ENCODE measurements at regions not wholly inside any gene's neighbourhood (a gene's known extent, or its start where the extent isn't known, plus 50 kb on each side); places are given as distances from the start of the nearest gene placed in this dataset.
"Not testable (repeated sequence)": the region's sequence is repeated elsewhere in the genome, so short reads cannot be mapped to it uniquely, and the experiment has no call there.

DNA sequence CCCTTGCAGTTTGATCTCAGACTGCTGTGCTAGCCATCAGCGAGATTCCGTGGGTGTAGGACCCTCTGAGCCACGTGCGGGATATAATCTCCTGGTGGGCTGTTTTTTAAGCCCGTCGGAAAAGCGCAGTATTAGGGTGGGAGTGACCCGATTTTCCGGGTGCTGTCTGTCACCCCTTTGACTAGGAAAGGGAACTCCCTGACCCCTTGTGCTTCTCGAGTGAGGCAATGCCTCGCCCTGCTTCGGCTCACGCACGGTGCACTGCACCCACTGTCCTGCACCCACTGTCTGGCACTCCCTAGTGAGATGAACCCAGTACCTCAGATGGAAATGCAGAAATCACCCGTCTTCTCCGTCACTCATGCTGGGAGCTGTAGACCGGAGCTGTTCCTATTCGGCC, 728.9 kb upstream of the SPRY2 start:
- DNase-seq: not testable (repeated sequence)

- no peak for DNase-seq
Measured at GRCh38 chr13:81058916-81059290, 718.0 kb upstream of the SPRY2 start.

DNA sequence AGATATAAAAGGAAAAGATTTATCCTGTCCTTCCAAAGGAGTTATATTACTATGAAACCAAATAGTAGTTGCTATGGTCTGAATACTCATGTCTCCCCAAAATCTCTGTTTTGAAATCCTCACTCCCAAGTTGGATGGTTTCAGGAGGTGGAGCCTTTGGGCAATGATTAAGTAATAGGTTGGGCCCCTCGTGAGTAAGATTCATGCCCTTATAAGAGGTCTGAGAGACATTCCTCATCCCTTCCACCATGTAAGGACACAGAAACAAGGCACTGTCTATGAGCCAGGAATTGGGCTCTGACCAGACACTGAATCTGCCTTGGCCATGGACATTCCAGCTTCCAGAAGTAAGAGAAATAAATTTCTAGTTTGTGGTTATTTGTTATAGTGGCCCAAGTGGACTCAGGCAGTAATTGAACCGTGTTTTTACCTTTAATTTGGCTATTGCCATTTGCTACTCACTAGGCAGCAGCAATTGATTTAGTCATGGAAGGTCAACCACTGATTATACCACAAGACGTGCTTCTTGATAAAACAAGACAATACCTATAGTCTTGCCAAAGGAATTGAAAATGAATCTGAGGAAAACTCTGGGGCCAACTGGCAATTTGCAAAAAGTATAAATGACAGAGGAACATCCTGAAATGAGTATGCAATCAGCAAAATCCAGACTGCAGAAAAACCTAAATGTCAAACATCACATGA, 717.4 kb upstream of the SPRY2 start:
- DNase-seq: no peak

DNA sequence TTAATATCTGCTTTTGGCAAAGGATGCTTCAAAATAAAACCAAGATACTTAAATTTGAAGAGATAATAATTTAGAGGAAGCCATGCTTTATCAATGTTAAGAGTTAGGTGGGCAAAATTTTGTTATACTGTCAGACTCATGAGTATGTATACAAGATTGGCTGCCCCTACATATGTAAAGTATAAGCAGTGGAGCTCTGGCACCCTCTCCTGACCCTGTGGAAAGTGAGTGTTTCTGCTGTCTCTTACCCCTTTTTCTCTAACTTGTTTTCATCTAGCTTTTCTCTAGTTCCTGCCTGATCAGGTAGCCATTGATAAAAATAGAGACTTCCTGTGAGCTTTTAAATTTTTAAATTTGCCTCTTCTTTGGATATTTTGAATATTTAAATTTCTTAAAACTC, 710.9 kb upstream of the SPRY2 start:
- no peak for DNase-seq

GRCh38 chr13:81048026-81048461, 707.1 kb upstream of the SPRY2 start:
- no peak for DNase-seq

- DNase-seq: no peak
Measured at GRCh38 chr13:81041761-81042160, 700.8 kb upstream of the SPRY2 start.

DNA sequence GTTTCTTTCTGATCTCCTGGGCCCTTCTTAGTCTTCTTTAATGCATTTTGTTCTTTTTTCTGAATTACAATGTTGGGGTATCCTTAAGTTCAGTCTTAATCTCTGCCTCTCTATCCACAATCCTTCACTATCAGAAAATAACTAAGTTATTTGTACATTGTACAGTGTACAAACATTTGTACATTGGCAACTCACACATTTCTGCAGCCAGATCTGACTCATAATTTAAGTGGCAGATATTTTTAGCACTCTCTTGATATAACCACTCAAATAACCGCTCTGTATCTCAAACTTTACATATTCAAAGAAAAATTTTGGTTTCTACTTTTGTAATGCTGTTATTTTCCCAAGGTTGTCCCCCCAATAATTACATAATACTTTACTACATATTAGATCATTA, 691.1 kb upstream of the SPRY2 start:
- no peak for DNase-seq

DNA sequence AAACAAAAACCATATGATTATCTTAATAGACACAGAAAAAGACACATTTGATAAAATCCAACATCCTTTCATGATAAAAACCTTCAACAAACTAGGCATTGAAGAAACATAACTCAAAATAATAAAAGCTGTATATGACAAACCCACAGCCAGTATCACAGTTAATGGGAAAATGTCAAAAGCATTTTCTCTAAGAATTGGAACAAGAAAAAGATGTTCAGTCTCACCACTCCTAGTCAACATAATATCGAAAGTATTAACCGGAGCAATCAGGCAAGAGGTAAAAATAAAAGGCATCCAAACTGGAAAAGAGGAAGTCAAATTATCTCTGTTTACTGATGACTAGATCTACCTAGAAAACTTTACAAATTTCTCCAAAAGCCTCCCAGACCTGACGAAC, 684.2 kb upstream of the SPRY2 start:
- DNase-seq: no peak

- no peak for DNase-seq
Measured at GRCh38 chr13:81021284-81021840, 680.4 kb upstream of the SPRY2 start.

DNA sequence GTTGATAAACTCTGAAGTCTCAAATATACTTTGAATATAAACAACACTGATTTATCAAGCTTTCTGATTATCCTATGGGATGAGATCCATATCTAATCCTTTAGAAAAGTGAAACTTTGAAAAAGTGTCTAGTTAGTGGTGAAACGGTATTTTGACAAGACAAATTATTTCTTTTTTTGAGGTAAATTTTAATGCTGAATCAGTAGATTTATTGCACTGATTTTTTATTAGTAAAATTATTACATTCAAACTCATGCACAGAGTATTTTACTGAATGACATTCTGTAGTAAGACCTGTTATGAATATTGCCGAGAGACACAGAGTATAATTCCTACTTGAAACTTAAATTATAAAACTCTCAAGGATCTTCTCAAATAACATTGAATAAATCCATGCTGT, 679.1 kb upstream of the SPRY2 start:
- no peak for DNase-seq

DNA sequence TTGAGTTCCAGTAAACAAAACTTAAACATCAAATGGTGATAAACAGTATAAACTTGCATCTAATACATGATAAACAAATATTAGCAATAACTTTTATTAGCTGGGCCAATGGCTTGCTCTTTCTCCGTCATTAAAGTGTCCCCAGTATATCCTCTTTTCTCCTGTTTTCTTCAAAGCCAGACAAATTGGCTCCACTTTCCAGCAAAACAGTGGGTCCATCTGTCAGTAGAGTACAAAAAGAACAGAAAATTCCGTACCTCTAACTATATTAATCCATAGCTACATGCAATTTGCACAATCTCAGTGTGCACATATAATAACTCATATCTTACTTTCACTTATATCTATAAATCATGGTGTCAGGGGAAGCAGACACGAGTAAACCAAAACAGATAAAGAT, 678.0 kb upstream of the SPRY2 start:
- DNase-seq: no peak

DNA sequence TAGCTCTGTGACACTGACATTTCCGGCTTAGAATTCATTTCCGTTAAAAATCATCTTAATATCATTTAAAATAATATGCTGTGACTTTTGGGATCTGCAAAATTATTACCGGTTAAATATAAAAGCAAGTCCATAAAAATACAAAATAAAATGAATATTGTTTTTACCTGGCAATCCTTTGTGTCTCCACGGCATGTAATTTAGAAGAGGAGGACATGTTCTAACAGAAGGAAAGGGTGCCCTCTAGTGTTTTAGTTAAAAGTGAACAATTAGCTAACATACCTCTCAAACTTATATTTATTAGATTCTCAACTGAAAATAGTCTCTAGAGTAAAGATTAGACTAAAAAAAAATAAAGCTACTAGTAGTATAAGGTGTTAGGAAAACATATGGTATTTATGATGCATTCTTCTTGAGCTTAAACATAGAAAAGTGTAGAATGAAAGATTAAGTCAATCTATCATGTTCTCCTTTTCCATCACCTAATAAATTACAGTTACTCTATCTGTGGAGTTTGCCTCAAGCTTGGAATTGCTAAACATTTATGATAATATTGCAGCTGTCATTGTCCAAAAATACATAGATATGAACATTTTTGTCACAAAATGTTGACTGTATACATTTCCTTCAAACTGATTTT, 676.7 kb upstream of the SPRY2 start:
- DNase-seq: no peak

- no peak for DNase-seq
Measured at GRCh38 chr13:81012031-81012430, 671.1 kb upstream of the SPRY2 start.

GRCh38 chr13:81001828-81002385, 661.0 kb upstream of the SPRY2 start:
- no peak for DNase-seq

GRCh38 chr13:80998603-80999002, 657.7 kb upstream of the SPRY2 start:
- DNase-seq: not testable (repeated sequence)

- no peak for DNase-seq
Measured at GRCh38 chr13:80989747-80990146, 648.8 kb upstream of the SPRY2 start.

DNA sequence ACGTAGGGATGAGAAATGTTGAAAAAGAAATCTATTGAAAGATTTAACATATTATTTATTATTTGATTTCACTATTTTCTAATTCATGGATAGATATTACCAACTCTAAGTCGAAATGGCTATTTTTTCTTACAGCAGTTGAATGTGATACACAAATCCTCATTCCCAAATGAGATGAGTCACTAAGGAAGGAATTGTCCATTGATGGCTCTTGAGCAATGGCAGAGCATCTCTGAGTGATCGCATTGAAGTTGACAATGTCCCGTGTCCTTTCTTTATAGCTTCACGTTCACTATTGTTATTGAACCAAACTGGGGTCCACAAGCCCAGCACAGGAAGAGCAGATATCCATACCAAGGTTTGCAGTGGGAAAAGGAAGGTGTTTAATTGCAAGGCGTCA, 648.3 kb upstream of the SPRY2 start:
- DNase-seq: no peak

DNA sequence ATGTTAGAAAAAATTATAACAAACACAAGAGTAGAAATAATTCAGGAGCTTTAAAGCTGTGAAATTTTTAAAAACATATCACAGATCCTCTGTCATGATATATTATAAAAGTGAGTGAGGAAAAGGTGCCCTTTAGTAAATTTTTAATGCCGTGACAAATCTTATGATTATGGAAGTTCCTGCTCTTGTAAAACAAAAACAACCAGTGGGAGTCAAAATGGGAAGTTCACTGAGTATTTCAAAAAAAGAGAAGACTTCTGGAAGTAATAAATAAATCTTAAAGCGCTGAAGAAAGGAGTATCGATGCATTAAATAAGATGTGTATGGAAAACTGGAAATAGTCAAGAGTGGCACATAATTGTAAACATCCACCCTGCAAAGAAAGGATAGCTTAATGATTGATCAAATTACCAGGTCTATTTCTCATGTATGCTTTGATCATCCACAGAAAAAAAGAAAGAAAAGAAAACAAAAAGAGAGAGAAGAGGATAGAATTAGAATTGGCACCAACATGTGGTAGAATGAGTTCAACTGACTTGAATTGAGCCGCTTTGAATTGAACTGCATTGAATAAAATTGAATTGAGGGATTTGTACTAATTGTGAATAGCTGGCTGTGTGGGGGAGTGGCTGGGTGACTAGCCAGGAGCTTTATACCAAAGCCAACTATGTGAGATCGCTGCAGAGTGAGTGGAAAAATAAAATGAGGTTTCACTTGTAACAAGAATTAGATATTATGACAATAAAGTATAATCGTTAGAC, 647.6 kb upstream of the SPRY2 start:
- DNase-seq: no peak

- DNase-seq: peak; percentile 6
Measured at GRCh38 chr13:80979035-80979641, 638.2 kb upstream of the SPRY2 start.

DNA sequence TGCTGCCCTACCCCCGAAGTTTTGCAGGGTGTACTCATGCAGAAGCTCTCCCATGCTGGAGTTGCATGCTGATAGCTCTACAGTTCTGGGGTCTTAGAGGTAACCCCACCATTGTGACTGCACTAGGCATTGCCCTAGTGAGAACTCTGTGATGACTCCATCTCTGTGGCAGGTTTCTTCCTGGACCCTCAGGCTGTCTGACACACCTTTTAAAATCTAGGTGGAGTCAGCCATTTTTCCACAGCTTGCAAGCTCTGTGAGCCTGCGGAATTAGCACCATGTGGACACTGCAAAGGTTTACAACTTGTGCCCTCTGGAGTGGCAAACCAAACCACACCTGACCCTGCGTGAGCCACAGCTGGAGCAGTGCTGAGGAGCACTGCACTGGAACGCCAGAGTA, 636.2 kb upstream of the SPRY2 start:
- DNase-seq: no peak

GRCh38 chr13:80975903-80976302, 635.0 kb upstream of the SPRY2 start:
- DNase-seq: no peak

DNA sequence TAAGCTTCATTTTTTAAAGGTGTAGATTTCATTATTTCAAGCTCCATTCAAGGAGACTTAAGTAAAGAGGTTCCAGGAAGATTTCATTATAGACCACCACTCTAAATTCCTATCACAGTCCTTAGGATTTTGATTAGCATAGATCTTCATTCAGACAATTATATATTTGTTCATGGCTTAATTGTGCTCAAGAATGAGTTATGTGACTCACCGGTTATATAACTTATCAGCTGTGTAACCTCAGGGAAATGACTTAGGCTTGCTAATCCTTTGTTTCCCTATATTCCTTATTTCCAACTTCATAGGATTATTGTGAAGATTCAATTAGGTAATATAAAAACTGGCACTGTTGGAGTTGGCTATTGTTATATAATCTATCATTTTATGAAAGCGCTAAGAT, 632.8 kb upstream of the SPRY2 start:
- DNase-seq: no peak

GRCh38 chr13:80972857-80973478, 632.0 kb upstream of the SPRY2 start:
- DNase-seq: no peak

Data from activated gamma-delta T cell treated with Interleukin-2 at 50 U/mL for 16 hours (primary cell).